Right atrium auricular region (tissue), 2 donors: ENCODE measurements at regions not wholly inside any gene's neighbourhood (a gene's known extent, or its start where the extent isn't known, plus 50 kb on each side); places are given as distances from the start of the nearest gene placed in this dataset.

Experiments
- DNase-seq: peaks from one replicate; pipeline ENCODE4 v3.0.0-alpha.2; 2019; ENCODE audit warnings: low spot score
- H3K27ac ChIP-seq, 2 donors: fragments of 200-600 bp; sonication (generic); 1 replicate in 1 of 2; 2 replicates in 1 of 2; pipeline ENCODE4 v1.5.1; 2016 to 2019
- H3K27me3 ChIP-seq, 2 donors: fragments of 200-600 bp; sonication (generic); one replicate each; pipeline versions ENCODE4 v1.5.1 to v1.6.0; 2017 to 2019
- H3K36me3 ChIP-seq: fragments of 200-600 bp; sonication (generic); one replicate; pipeline ENCODE4 v1.5.1; 2016
- H3K4me1 ChIP-seq, 2 donors: fragments of 200-600 bp; sonication (generic); one replicate each; pipeline versions ENCODE4 v1.5.1 to v1.6.0; 2017 to 2019
- H3K4me3 ChIP-seq, 2 donors: fragments of 200-600 bp; sonication (generic); 1 replicate in 1 of 2; 2 replicates in 1 of 2; pipeline ENCODE4 v1.5.1; 2017 to 2019; ENCODE audit warnings: mild to moderate bottlenecking in 1 of 2, moderate library complexity in 1 of 2
- H3K9me3 ChIP-seq, 2 donors: fragments of 200-600 bp; sonication (generic); one replicate each; pipeline ENCODE4 v1.5.1; 2019
- TF ChIP-seq, protein P1 (sequence below), 2 donors: fragments of 200-600 bp; sonication (generic); IDR thresholded peaks; one replicate each; pipeline ENCODE4 v1.5.1; 2019; ENCODE audit warnings: antibody characterized with exemption in 2 of 2

DNA sequence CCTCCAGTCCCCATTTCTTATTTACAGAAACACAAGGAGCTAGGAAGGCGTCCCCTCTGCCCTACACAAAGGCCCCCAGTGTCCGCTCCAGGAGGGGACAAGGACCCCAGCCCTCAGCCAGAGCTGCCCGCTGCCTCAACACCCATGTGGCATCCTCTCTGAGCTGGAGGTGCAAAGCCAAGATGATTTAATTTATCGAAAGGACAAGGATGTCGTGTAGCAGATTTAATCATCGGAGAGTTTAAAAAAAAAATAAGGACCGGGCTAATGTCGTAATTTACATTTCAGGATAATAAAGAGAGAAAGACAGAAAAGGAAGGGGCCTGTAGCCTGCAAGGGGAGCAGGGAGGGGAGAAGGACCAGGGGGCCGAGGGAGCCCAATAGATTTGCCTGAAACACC, 68.3 kb upstream of the CASZ1 start:
- no peak overlapping the region for H3K4me3 ChIP-seq
- H3K4me1 ChIP-seq: peaks cover 0 to 42% of the 10 kb centered on the region in 2 donors
- TF ChIP-seq, protein P1, sequence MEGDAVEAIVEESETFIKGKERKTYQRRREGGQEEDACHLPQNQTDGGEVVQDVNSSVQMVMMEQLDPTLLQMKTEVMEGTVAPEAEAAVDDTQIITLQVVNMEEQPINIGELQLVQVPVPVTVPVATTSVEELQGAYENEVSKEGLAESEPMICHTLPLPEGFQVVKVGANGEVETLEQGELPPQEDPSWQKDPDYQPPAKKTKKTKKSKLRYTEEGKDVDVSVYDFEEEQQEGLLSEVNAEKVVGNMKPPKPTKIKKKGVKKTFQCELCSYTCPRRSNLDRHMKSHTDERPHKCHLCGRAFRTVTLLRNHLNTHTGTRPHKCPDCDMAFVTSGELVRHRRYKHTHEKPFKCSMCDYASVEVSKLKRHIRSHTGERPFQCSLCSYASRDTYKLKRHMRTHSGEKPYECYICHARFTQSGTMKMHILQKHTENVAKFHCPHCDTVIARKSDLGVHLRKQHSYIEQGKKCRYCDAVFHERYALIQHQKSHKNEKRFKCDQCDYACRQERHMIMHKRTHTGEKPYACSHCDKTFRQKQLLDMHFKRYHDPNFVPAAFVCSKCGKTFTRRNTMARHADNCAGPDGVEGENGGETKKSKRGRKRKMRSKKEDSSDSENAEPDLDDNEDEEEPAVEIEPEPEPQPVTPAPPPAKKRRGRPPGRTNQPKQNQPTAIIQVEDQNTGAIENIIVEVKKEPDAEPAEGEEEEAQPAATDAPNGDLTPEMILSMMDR (IDR thresholded peaks at IDR 0.05): no peak
- H3K9me3 ChIP-seq: no peaks in the 10 kb centered on the region
- no peaks in the 10 kb centered on the region for H3K27me3 ChIP-seq
- H3K27ac ChIP-seq: no peak overlapping the region
- no peak for DNase-seq
- no peaks in the 10 kb centered on the region for H3K36me3 ChIP-seq

DNA sequence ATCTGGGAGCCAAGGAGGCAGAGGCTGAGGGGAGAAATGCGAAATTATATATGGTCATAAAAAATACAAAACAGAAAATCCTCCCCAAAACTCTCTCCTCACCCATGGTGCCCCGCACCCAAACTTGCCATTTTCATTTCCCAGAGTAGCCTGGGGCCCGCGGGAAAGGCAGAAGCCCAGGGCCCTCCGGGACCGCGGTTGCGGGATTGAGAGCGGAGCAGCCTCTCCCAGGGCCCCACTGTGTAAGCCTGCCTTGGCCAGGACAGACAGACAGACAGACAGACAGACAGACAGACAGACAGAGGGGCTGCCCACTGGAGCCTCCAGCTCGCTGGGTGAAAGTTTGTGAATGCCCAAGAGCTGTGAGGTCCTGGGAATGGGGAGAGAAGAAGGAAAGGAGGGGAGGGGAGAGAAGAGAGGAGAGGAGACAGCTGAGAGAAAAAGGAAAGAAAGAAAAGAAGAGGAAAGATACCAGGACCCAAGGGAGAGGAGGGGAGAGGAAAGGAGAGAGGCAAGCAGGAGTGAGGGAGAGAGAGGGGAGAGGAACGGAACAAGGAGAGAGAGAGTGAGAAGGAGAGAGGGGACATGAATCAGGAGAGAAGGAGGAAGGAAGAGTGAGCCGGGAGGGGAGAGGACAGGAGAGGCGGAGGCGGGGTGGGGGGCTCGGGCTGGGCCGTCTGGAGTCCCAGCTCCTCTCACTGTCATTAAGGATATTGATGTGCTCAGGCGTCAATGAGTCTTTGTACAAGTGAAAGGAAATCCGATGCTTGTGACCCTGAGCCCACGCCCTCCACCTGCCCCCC, 69.3 kb upstream of the CASZ1 start:
- no peaks in the 10 kb centered on the region for H3K27me3 ChIP-seq
- no peak overlapping the region for H3K4me3 ChIP-seq
- no peaks in the 10 kb centered on the region for H3K36me3 ChIP-seq
- peaks cover 0 to 38% of the 10 kb centered on the region in 2 donors for H3K4me1 ChIP-seq
- no peak for DNase-seq
- TF ChIP-seq, protein P1 (IDR thresholded peaks at IDR 0.05): no peak
- no peaks in the 10 kb centered on the region for H3K9me3 ChIP-seq
- no peak overlapping the region for H3K27ac ChIP-seq

DNA sequence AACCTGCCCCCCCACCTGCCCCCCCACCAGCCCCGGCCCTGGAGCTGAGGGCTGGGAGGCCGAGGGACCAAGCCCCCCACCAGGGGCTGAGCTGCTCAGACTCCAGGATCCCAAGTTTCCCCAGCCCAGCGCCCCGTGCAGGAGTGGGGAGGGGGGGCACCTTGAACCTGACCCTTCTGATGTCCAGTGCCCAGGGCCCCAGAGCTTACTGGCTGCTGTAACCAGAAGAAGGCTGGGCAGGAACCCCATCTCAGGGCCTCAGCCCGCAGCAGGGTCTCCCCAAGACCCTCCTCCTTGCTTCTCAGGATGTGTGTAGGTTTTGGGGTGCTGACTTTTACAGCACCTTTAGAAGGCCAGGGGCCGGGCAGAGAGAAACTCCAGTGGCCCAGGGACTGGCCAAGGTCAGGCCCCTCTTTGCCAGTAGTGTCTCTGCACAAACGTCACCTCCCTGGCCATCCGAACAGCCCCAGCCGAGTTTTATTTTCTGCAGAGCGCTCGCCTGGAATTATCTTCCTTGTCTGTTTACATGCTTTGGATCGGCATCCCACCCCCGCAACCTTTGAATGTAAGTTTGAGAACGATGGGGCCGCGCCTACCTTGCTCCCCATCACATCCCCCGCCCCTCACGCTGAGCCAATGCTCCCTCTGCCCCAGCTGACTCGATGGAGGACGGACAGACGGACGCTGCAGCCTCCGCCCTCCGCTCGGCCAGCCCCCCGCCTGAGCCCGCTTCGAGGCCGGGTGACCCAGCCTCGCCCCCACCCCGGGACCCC, 70.1 kb upstream of the CASZ1 start:
- no peaks in the 10 kb centered on the region for H3K36me3 ChIP-seq
- H3K9me3 ChIP-seq: no peaks in the 10 kb centered on the region
- H3K27me3 ChIP-seq: no peaks in the 10 kb centered on the region
- TF ChIP-seq, protein P1 (IDR thresholded peaks at IDR 0.05): no peak
- no peak for DNase-seq
- H3K27ac ChIP-seq: no peak overlapping the region
- peaks cover 0 to 30% of the 10 kb centered on the region in 2 donors for H3K4me1 ChIP-seq
- H3K4me3 ChIP-seq: peak overlapping the region; percentile 43 to 60

DNA sequence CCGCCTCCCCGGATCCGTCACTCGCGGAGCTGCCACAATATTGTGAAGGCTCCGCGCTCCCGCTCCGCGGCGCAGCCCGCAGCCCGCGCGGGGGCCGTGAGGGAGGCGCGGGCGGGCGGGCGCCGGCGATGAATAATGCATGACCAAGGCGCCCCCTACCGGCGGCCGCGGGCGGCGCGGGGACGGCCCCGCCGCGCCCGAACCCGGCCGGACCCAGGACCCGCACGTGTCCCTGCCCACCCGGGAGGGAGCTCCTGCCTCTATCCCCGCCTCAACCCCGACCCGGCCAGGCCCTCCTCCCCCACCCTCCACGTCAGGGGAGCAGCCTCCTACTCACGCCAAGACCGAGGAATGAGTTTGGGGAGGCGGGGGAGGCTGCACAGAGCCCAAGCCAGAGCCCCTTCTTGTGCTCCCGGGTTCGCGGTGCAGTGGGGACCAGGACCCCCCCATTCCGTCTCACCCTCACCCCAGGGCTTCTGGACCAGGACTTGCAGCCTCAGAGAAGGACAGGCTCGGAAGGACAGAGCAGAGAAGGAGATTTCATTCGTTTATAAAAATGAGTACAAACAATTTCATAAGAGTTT, 70.8 kb upstream of the CASZ1 start:
- no peaks in the 10 kb centered on the region for H3K9me3 ChIP-seq
- TF ChIP-seq, protein P1 (IDR thresholded peaks at IDR 0.05): peak; percentile 88 to 94
- peak overlapping the region; percentile 43 to 60 for H3K4me3 ChIP-seq
- no peaks in the 10 kb centered on the region for H3K27me3 ChIP-seq
- H3K27ac ChIP-seq: no peak overlapping the region
- DNase-seq: no peak
- H3K4me1 ChIP-seq: peaks cover 0 to 24% of the 10 kb centered on the region in 2 donors
- H3K36me3 ChIP-seq: no peaks in the 10 kb centered on the region

DNA sequence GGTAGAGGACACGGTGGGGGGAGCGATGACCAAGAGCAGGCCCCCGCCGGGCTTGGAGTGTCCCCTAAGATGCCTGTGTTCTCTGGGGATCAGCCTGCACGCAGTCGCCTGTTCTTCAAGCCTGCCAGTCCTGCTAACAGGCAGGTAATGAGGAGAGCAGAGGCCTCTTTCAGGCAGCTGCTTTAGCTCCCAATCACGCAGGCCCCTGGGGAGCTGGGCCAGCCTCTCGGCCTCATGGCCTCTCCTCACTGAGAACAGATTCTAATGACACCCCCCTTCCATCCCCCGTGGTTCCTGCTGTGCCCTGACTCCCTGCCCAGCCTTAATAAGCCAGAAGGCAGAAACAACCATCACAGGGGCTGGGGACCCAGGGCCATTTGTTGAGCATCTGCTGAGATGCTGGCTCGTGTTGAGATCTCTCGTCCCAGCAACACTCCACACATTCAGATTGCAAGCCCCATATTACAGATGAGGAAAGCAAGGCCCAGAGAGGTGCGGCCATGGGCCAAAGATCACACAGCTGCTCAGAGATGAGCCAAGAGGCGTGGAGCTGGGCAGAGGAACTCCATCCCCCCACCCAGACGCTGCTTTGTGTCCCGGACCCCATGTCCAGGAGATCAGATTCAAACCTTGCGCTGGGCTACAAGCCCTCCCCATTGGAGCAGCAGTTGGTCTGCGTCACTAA, 71.6 kb upstream of the CASZ1 start:
- H3K9me3 ChIP-seq: no peaks in the 10 kb centered on the region
- peaks cover 0 to 19% of the 10 kb centered on the region in 2 donors for H3K4me1 ChIP-seq
- H3K4me3 ChIP-seq: no peak overlapping the region
- H3K27me3 ChIP-seq: no peaks in the 10 kb centered on the region
- TF ChIP-seq, protein P1 (IDR thresholded peaks at IDR 0.05): no peak
- no peak for DNase-seq
- H3K36me3 ChIP-seq: no peaks in the 10 kb centered on the region
- H3K27ac ChIP-seq: no peak overlapping the region
